SK-N-SH treated with all-trans-retinoic acid at 6 μM for 48 hours (cell line): ENCODE measurements at regions not wholly inside any gene's neighbourhood (a gene's known extent, or its start where the extent isn't known, plus 50 kb on each side); places are given as distances from the start of the nearest gene placed in this dataset.
"Not testable (repeated sequence)": the region's sequence is repeated elsewhere in the genome, so short reads cannot be mapped to it uniquely, and the experiment has no call there.

Experiments
- BACH2 ChIP-seq: fragments of 250-450 bp; sonication (Bioruptor Pico); IDR thresholded peaks from 2 replicates; pipeline ENCODE4 v1.9.0; 2021; ENCODE audit warnings: mild to moderate bottlenecking, borderline replicate concordance
- CREB5 ChIP-seq: fragments of 250-450 bp; sonication (Bioruptor Pico); IDR thresholded peaks from 2 replicates; pipeline ENCODE4 v1.5.1; 2020; ENCODE audit warnings: low read depth, mild to moderate bottlenecking, moderate library complexity
- CSRNP3 ChIP-seq: fragments of 250-450 bp; sonication (Bioruptor Pico); IDR thresholded peaks from 2 replicates; pipeline ENCODE4 v1.5.1; 2021; ENCODE audit warnings: mild to moderate bottlenecking, moderate library complexity
- ESRRG ChIP-seq: fragments of 250-450 bp; sonication (Bioruptor Pico); IDR thresholded peaks from 2 replicates; pipeline ENCODE4 v1.6.1; 2021; ENCODE audit warnings: mild to moderate bottlenecking
- ISL1 ChIP-seq: fragments of 250-450 bp; sonication (Bioruptor Pico); IDR thresholded peaks from 2 replicates; pipeline ENCODE4 v2.1.2; 2022; ENCODE audit warnings: mild to moderate bottlenecking, moderate library complexity
- PATZ1 ChIP-seq: fragments of 250-450 bp; sonication (Bioruptor Pico); IDR thresholded peaks from 2 replicates; pipeline ENCODE4 v1.8.0; 2020; ENCODE audit warnings: mild to moderate bottlenecking, moderate library complexity, borderline replicate concordance
- TSHZ2 ChIP-seq: fragments of 250-450 bp; sonication (Bioruptor Pico); IDR thresholded peaks from 2 replicates; pipeline ENCODE4 v1.5.0; 2020; ENCODE audit warnings: mild to moderate bottlenecking, moderate library complexity
- ZFP3 ChIP-seq: fragments of 250-450 bp; sonication (Bioruptor Pico); IDR thresholded peaks from 2 replicates; pipeline ENCODE4 v1.5.0; 2020; ENCODE audit warnings: mild to moderate bottlenecking, moderate library complexity
- ZNF565 ChIP-seq: fragments of 450-650 bp; formaldehyde crosslinking; conservative IDR thresholded peaks from 2 replicates; pipeline ENCODE4 v1.5.0; 2020; ENCODE audit warnings: low read depth, mild to moderate bottlenecking, moderate library complexity
- ZNF8 ChIP-seq: fragments of 450-650 bp; formaldehyde crosslinking; IDR thresholded peaks from 2 replicates; pipeline ENCODE4 v1.5.0; 2020; ENCODE audit warnings: mild to moderate bottlenecking, moderate library complexity

- TF ChIP-seq ISL1 (CRISPR knock-in tag); CSRNP3 (CRISPR knock-in tag); ESRRG (CRISPR knock-in tag); CREB5 (CRISPR knock-in tag); ZNF565; PATZ1 (CRISPR knock-in tag); ZFP3 (CRISPR knock-in tag); TSHZ2 (CRISPR knock-in tag); ZNF8; BACH2 (CRISPR knock-in tag): not testable (repeated sequence)
Observed at GRCh38 chr7:76944603-76945002, 87.6 kb downstream of the SPDYE17 start.
